OCI-LY3 (cell line): ENCODE measurements at regions not wholly inside any gene's neighbourhood (a gene's known extent, or its start where the extent isn't known, plus 50 kb on each side); places are given as distances from the start of the nearest gene placed in this dataset.

Experiments used
- H2AFZ ChIP-seq: fragments of 200-600, 300-600 bp; shearing (Covaris generic); 2 replicates; pipeline ENCODE4 v1.6.0; 2014; ENCODE audit warnings: antibody characterized with exemption, low read depth, low read length
- H3K27ac ChIP-seq: fragments of 200-600, 300-600 bp; sonication (generic); 2 replicates; pipeline ENCODE4 v1.5.1; 2014; ENCODE audit warnings: mild to moderate bottlenecking, low read length, moderate library complexity, mixed read lengths
- H3K27me3 ChIP-seq: fragments of 200-600, 300-600 bp; sonication (generic); 2 replicates; pipeline ENCODE4 v1.6.1; 2014; ENCODE audit warnings: low read depth, low read length, mixed read lengths
- H3K36me3 ChIP-seq: fragments of 200-600, 300-600 bp; sonication (generic); replicated peaks from 2 replicates; pipeline ENCODE3; 2014; ENCODE audit warnings: low read depth, low read length, mixed read lengths
- H3K4me1 ChIP-seq: fragments of 300-600, 200-600 bp; sonication (generic); 2 replicates; pipeline ENCODE4 v1.6.1; 2014; ENCODE audit warnings: low read length, mixed read lengths
- H3K4me2 ChIP-seq: fragments of 200-600, 300-600 bp; sonication (generic); 2 replicates; pipeline ENCODE4 v1.6.1; 2014; ENCODE audit warnings: low read length, mixed read lengths
- H3K4me3 ChIP-seq: fragments of 300-600, 200-600 bp; sonication (generic); 2 replicates; pipeline ENCODE4 v1.5.1; 2014; ENCODE audit warnings: antibody characterized with exemption, mild to moderate bottlenecking, low read length, moderate library complexity
- H3K79me2 ChIP-seq: fragments of 300-600, 200-600 bp; shearing (Covaris generic); 2 replicates; pipeline ENCODE4 v1.6.1; 2014; ENCODE audit warnings: mild to moderate bottlenecking, low read length, mixed read lengths
- H3K9ac ChIP-seq: fragments of 300-600, 200-600 bp; shearing (Covaris generic); 2 replicates; pipeline ENCODE4 v1.6.0; 2014; ENCODE audit warnings: mild to moderate bottlenecking, low read length, moderate library complexity
- H3K9me3 ChIP-seq: fragments of 200-600, 300-600 bp; shearing (Covaris generic); 2 replicates; pipeline ENCODE4 v1.6.1; 2014; ENCODE audit warnings: low read length, mixed read lengths; ENCODE audit not compliant: insufficient read depth
- H4K20me1 ChIP-seq: fragments of 200-600, 300-600 bp; sonication (generic); 2 replicates; pipeline ENCODE4 v1.6.1; 2016; ENCODE audit warnings: low read length, mixed read lengths; ENCODE audit not compliant: insufficient read depth
- EZH2phosphoT487 ChIP-seq: fragments of 200-600 bp; shearing (Covaris generic); IDR thresholded peaks from 2 replicates; pipeline ENCODE4 v1.6.1; 2018; ENCODE audit warnings: antibody characterized with exemption, mixed run types, low read depth
- TF ChIP-seq, protein P1 (sequence below): fragments of 200-600, 300-600 bp; sonication (generic); IDR thresholded peaks from 2 replicates; pipeline ENCODE4 v1.5.1; 2014; ENCODE audit warnings: antibody characterized with exemption, low read length, low read depth

DNA sequence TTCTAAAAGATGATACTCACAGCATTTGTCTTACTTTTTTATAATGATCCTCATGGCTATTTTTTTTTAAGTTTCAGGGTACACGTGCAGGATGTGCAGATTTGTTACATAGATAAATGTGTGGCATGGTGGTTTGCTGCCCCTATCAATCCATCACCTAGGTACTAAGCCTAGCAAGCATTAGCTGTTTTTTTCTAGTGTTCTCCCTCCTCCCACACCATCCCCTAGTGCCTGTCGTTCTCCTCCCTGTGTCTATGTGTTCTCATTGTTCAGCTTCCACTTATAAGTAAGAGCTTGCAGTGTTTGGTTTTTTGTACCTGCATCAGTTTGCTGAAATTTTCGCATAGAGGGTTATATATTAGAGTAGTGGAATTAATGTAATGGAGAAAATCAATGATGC lies 189.1 kb upstream of the CDH12 start:
- Histone ChIP-seq H3K27ac (no peak overlapping the region), H3K4me1 (no peaks in the 10 kb centered on the region), H3K9ac (no peak overlapping the region), H3K9me3 (no peaks in the 10 kb centered on the region), H3K27me3 (no peaks in the 10 kb centered on the region), H4K20me1 (no peaks in the 10 kb centered on the region), H3K79me2 (no peaks in the 10 kb centered on the region), H3K36me3 (no peaks in the 10 kb centered on the region), H3K4me3 (no peak overlapping the region), H3K4me2 (no peak overlapping the region), H2AFZ (no peak overlapping the region)
- TF ChIP-seq EZH2phosphoT487 = no peak
- TF ChIP-seq, protein P1, sequence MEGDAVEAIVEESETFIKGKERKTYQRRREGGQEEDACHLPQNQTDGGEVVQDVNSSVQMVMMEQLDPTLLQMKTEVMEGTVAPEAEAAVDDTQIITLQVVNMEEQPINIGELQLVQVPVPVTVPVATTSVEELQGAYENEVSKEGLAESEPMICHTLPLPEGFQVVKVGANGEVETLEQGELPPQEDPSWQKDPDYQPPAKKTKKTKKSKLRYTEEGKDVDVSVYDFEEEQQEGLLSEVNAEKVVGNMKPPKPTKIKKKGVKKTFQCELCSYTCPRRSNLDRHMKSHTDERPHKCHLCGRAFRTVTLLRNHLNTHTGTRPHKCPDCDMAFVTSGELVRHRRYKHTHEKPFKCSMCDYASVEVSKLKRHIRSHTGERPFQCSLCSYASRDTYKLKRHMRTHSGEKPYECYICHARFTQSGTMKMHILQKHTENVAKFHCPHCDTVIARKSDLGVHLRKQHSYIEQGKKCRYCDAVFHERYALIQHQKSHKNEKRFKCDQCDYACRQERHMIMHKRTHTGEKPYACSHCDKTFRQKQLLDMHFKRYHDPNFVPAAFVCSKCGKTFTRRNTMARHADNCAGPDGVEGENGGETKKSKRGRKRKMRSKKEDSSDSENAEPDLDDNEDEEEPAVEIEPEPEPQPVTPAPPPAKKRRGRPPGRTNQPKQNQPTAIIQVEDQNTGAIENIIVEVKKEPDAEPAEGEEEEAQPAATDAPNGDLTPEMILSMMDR = no peak

DNA sequence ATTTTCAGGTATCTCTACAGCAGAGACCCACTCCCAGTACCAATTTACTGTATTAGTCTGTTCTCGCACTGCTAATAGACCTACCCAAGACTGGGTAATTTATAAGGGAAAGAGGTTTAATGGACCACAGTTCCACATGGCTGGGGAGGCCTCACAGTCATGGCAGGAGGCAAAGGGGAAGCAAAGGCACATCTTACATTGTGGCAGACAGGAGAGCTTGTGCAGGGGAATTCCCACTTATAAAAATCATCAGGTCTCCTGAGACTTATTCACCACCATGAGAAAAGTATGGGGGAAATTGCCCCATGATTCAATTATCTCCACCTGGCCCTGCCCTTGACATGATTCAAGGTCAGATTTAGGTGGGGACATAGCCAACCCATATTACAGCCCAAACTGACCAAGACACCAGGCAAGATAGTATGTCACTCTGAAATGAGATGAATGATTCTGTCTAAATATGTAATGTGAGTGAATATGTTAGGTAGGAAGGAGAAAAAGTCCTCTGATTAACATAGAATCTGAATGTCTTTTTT lies 182.5 kb upstream of the CDH12 start:
- Histone ChIP-seq H3K27ac (no peak overlapping the region), H3K9ac (no peak overlapping the region), H4K20me1 (no peaks in the 10 kb centered on the region)

DNA sequence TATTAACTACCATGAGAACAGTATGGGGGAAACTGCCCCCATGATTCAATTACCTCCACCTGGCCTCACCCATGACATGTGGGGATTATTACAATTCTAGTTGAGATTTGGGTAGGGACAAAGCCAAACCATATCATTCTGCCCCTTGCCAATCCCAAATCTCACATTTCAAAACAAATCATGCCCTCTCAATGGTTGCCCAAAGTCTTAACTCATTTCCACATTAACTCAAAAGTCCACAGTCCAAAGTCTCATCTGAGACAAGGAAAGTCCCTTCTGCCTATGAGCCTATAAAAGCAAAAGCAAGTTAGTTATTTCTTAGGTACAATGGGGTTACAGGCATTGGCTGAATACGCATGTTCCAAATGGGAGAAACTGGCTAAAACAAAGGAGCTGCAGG lies 180.7 kb upstream of the CDH12 start:
- Histone ChIP-seq H3K27me3 (no peaks in the 10 kb centered on the region), H3K27ac (no peak overlapping the region), H3K4me1 (peaks cover 9% of the 10 kb centered on the region), H3K36me3 (no peaks in the 10 kb centered on the region), H3K79me2 (no peaks in the 10 kb centered on the region), H4K20me1 (no peaks in the 10 kb centered on the region), H3K4me2 (no peak overlapping the region), H3K9ac (no peak overlapping the region), H3K4me3 (no peak overlapping the region), H2AFZ (no peak overlapping the region), H3K9me3 (no peaks in the 10 kb centered on the region)
- TF ChIP-seq, protein P1 = no peak
- TF ChIP-seq EZH2phosphoT487 = no peak

More for the DNA sequence above, 182.5 kb upstream of the CDH12 start:
- TF ChIP-seq EZH2phosphoT487 = no peak
- TF ChIP-seq, protein P1 = no peak
- Histone ChIP-seq H3K79me2 (no peaks in the 10 kb centered on the region), H3K27me3 (no peaks in the 10 kb centered on the region), H3K4me3 (no peak overlapping the region), H3K36me3 (no peaks in the 10 kb centered on the region), H2AFZ (no peak overlapping the region), H3K9me3 (no peaks in the 10 kb centered on the region), H3K4me2 (no peak overlapping the region), H3K4me1 (peaks cover 9% of the 10 kb centered on the region)

DNA sequence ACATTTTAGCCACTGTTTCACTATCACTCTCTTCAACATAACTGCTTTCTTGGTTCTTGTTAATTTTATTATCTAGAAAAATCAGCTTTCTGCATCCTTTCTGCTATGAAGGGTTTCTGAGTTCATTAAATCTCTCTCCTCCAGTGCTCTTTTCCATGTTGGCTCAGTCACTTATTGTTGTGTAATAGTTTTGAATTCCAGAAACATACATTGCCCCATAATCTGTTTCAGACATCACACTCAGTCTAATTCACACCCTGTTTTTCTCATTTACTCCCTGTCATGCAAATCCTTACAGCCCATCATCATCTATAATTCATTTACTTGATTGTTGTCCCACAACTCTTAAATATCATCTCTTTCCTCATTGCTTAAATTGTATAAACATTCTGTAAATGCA lies 176.1 kb upstream of the CDH12 start:
- TF ChIP-seq, protein P1 = no peak
- no peak for TF ChIP-seq EZH2phosphoT487
- Histone ChIP-seq H4K20me1 (no peaks in the 10 kb centered on the region), H3K79me2 (no peaks in the 10 kb centered on the region)

More for the DNA sequence above, 176.1 kb upstream of the CDH12 start:
- Histone ChIP-seq H3K9ac (no peak overlapping the region), H3K4me2 (no peak overlapping the region), H2AFZ (no peak overlapping the region), H3K36me3 (no peaks in the 10 kb centered on the region), H3K4me1 (no peaks in the 10 kb centered on the region), H3K4me3 (no peak overlapping the region), H3K9me3 (no peaks in the 10 kb centered on the region), H3K27me3 (no peaks in the 10 kb centered on the region), H3K27ac (no peak overlapping the region)
